Globus pallidus (tissue), 1 donor: ENCODE measurements at regions not wholly inside any gene's neighbourhood (a gene's known extent, or its start where the extent isn't known, plus 50 kb on each side); places are given as distances from the start of the nearest gene placed in this dataset.

Experiments
- DNase-seq: peaks from one replicate; pipeline ENCODE4 v3.0.0-alpha.2; 2015; ENCODE audit warnings: low spot score

- no peak for DNase-seq
These were observed 270.6 kb downstream of the PBX3 start for GRCh38 chr9:126017758-126018157.

- no peak for DNase-seq
These were observed 273.7 kb downstream of the PBX3 start for GRCh38 chr9:126020836-126021235.

GRCh38 chr9:126023962-126024361 lies 276.8 kb downstream of the PBX3 start:
- DNase-seq = no peak

GRCh38 chr9:126024581-126025230 lies 277.5 kb downstream of the PBX3 start:
- no peak for DNase-seq

GRCh38 chr9:126025991-126026390 lies 278.8 kb downstream of the PBX3 start:
- DNase-seq = no peak

- DNase-seq = no peak
These were observed 280.4 kb downstream of the PBX3 start for GRCh38 chr9:126027566-126027965.

- no peak for DNase-seq
These were observed 281.6 kb downstream of the PBX3 start for GRCh38 chr9:126028746-126029145.

GRCh38 chr9:126030716-126031115 lies 283.5 kb downstream of the PBX3 start:
- no peak for DNase-seq

GRCh38 chr9:126031116-126031515 lies 283.9 kb downstream of the PBX3 start:
- DNase-seq = no peak

- DNase-seq = no peak
These were observed 285.0 kb downstream of the PBX3 start for GRCh38 chr9:126032135-126032534.

- no peak for DNase-seq
These were observed 286.1 kb downstream of the PBX3 start for GRCh38 chr9:126033318-126033717.

- no peak for DNase-seq
These were observed 286.8 kb downstream of the PBX3 start for GRCh38 chr9:126033956-126034355.

GRCh38 chr9:126036881-126037291 lies 289.7 kb downstream of the PBX3 start:
- no peak for DNase-seq

GRCh38 chr9:126038790-126039189 lies 287.8 kb upstream of the MVB12B start:
- no peak for DNase-seq

- DNase-seq = no peak
These were observed 282.9 kb upstream of the MVB12B start for GRCh38 chr9:126043681-126044080.

- no peak for DNase-seq
These were observed 277.5 kb upstream of the MVB12B start for GRCh38 chr9:126049088-126049487.

GRCh38 chr9:126049896-126050604 lies 276.6 kb upstream of the MVB12B start:
- DNase-seq = no peak

- DNase-seq = no peak
These were observed 276.0 kb upstream of the MVB12B start for GRCh38 chr9:126050605-126050990.

- DNase-seq = no peak
These were observed 275.0 kb upstream of the MVB12B start for GRCh38 chr9:126051446-126052130.

GRCh38 chr9:126052791-126053190 lies 273.8 kb upstream of the MVB12B start:
- no peak for DNase-seq

- no peak for DNase-seq
These were observed 272.7 kb upstream of the MVB12B start for GRCh38 chr9:126053913-126054312.

GRCh38 chr9:126055381-126055985 lies 271.1 kb upstream of the MVB12B start:
- DNase-seq = no peak
